WTC11 (cell line): ENCODE measurements at regions not wholly inside any gene's neighbourhood (a gene's known extent, or its start where the extent isn't known, plus 50 kb on each side); places are given as distances from the start of the nearest gene placed in this dataset.

Source experiments
- ATF1 ChIP-seq: sonication (generic); formaldehyde crosslinking; IDR thresholded peaks from 2 replicates; pipeline ENCODE4 v1.8.1; 2023; ENCODE audit warnings: mild to moderate bottlenecking, moderate library complexity, missing genetic modification reagents
- ESRRA ChIP-seq: sonication (generic); formaldehyde crosslinking; IDR thresholded peaks from 2 replicates; pipeline ENCODE4 v1.8.1; 2022; ENCODE audit warnings: mild to moderate bottlenecking, missing genetic modification reagents, borderline replicate concordance
- JUN ChIP-seq: sonication (generic); formaldehyde crosslinking; IDR thresholded peaks from 2 replicates; pipeline ENCODE4 v1.8.0; 2023; ENCODE audit warnings: mild to moderate bottlenecking, missing genetic modification reagents
- MLX ChIP-seq: sonication (generic); formaldehyde crosslinking; IDR thresholded peaks from 2 replicates; pipeline ENCODE4 v1.8.1; 2023; ENCODE audit warnings: mild to moderate bottlenecking, missing genetic modification reagents, moderate library complexity
- MXD4 ChIP-seq: fragments of 250-450 bp; sonication (Bioruptor Pico); IDR thresholded peaks from 2 replicates; pipeline ENCODE4 v1.8.0; 2021; ENCODE audit warnings: mild to moderate bottlenecking, moderate library complexity, borderline replicate concordance
- NFATC4 ChIP-seq: fragments of 250-450 bp; sonication (Bioruptor Pico); IDR thresholded peaks from 2 replicates; pipeline ENCODE4 v1.9.0; 2021; ENCODE audit warnings: mild to moderate bottlenecking
- NFYB ChIP-seq: sonication (generic); formaldehyde crosslinking; conservative IDR thresholded peaks from 2 replicates; pipeline ENCODE4 v1.8.0; 2022; ENCODE audit warnings: low read depth, missing genetic modification reagents
- NR2C2 ChIP-seq: sonication (generic); formaldehyde crosslinking; IDR thresholded peaks from 2 replicates; pipeline ENCODE4 v1.8.0; 2022; ENCODE audit warnings: mild to moderate bottlenecking, missing genetic modification reagents
- OVOL2 ChIP-seq: fragments of 250-450 bp; sonication (Bioruptor Pico); IDR thresholded peaks from 2 replicates; pipeline ENCODE4 v1.9.0; 2021; ENCODE audit warnings: mild to moderate bottlenecking, borderline replicate concordance
- ZNF263 ChIP-seq: sonication (generic); formaldehyde crosslinking; IDR thresholded peaks from 2 replicates; pipeline ENCODE4 v1.8.1; 2022; ENCODE audit warnings: low read depth, mild to moderate bottlenecking, moderate library complexity, missing genetic modification reagents
- ZNF281 ChIP-seq: sonication (generic); formaldehyde crosslinking; IDR thresholded peaks from 2 replicates; pipeline ENCODE4 v1.8.0; 2023; ENCODE audit warnings: mild to moderate bottlenecking, missing genetic modification reagents
- ZNF512 ChIP-seq: sonication (generic); formaldehyde crosslinking; IDR thresholded peaks from 2 replicates; pipeline ENCODE4 v1.8.1; 2022; ENCODE audit warnings: missing genetic modification reagents, borderline replicate concordance
- TF ChIP-seq, protein P1 (sequence below): sonication (generic); formaldehyde crosslinking; IDR thresholded peaks from 2 replicates; pipeline ENCODE4 v1.8.0; 2022; ENCODE audit warnings: mild to moderate bottlenecking, missing genetic modification reagents
- TF ChIP-seq, protein P2 (sequence below): fragments of 200-600 bp; IDR thresholded peaks from 2 replicates; pipeline ENCODE4 v1.8.0; 2022; ENCODE audit warnings: antibody characterized with exemption

DNA sequence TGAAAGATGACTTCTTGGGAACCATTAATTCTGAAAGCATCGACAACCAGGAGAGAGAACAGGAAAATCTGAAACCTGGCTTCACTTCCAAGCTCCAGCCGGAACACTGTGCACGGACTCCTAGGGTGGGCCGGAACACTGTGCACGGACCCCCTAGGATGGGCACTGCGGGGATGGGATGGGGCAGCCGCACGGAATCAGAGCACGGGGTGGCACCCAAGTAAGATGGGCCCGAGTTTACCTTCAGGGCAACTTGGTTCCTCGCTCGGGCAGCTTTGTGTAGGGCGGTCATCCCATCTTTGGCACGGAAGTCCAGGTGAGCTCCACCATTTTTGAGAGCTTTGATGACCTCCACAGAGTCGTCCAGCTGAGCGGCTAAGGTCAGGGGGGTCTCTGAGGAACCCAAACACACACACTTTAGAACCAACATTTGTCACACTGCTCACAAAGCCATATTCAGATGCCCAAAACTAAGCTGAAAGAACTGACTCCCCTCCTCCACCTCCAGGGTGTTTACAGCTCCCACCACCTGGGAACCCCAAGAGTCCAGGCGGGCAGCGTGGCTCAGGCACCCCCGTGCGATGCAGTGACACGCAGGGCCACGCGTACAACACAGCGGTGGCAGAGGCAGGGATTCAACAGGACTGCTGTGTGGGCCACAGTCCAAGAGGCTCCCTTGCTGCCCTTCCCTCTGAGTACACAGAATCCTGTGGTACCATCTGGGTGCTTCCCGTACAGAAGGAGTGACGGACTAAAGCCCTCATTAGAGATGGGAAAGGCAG, 157.9 kb downstream of the SHANK2 start:
- TF ChIP-seq MXD4 (CRISPR knock-in tag) (no peak), NFATC4 (CRISPR knock-in tag) (no peak), ZNF512 (no peak), NFYB (CRISPR knock-in tag) (no peak), ZNF263 (no peak), ATF1 (CRISPR knock-in tag) (no peak), NR2C2 (CRISPR knock-in tag) (no peak), ZNF281 (CRISPR knock-in tag) (no peak), MLX (CRISPR knock-in tag) (no peak), ESRRA (CRISPR knock-in tag) (no peak), OVOL2 (no peak), JUN (no peak)
- TF ChIP-seq, protein P1, sequence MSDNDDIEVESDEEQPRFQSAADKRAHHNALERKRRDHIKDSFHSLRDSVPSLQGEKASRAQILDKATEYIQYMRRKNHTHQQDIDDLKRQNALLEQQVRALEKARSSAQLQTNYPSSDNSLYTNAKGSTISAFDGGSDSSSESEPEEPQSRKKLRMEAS (CRISPR knock-in tag) = no peak
- TF ChIP-seq, protein P2, sequence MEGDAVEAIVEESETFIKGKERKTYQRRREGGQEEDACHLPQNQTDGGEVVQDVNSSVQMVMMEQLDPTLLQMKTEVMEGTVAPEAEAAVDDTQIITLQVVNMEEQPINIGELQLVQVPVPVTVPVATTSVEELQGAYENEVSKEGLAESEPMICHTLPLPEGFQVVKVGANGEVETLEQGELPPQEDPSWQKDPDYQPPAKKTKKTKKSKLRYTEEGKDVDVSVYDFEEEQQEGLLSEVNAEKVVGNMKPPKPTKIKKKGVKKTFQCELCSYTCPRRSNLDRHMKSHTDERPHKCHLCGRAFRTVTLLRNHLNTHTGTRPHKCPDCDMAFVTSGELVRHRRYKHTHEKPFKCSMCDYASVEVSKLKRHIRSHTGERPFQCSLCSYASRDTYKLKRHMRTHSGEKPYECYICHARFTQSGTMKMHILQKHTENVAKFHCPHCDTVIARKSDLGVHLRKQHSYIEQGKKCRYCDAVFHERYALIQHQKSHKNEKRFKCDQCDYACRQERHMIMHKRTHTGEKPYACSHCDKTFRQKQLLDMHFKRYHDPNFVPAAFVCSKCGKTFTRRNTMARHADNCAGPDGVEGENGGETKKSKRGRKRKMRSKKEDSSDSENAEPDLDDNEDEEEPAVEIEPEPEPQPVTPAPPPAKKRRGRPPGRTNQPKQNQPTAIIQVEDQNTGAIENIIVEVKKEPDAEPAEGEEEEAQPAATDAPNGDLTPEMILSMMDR = no peak
